Stomach smooth muscle (tissue), 2 donors: ENCODE measurements at regions not wholly inside any gene's neighbourhood (a gene's known extent, or its start where the extent isn't known, plus 50 kb on each side); places are given as distances from the start of the nearest gene placed in this dataset.
"Not testable (repeated sequence)": the region's sequence is repeated elsewhere in the genome, so short reads cannot be mapped to it uniquely, and the experiment has no call there.

Experiments used
- H3K27ac ChIP-seq: one replicate; pipeline ENCODE4 v1.7.0; 2013; ENCODE audit warnings: mild to moderate bottlenecking, low read length, inconsistent platforms
- H3K27me3 ChIP-seq, 2 donors: one replicate each; pipeline ENCODE4 v1.7.0; 2013; ENCODE audit warnings: low read length in 2 of 2; ENCODE audit not compliant: insufficient read depth in 2 of 2, control insufficient read depth in 1 of 2
- H3K36me3 ChIP-seq, 2 donors: one replicate each; pipeline ENCODE4 v1.7.0; 2013; ENCODE audit warnings: low read length in 2 of 2; ENCODE audit not compliant: control insufficient read depth in 2 of 2, insufficient read depth in 2 of 2
- H3K4me1 ChIP-seq: one replicate; pipeline ENCODE4 v1.7.0; 2013; ENCODE audit warnings: low read length; ENCODE audit not compliant: control insufficient read depth, insufficient read depth
- H3K4me3 ChIP-seq, 2 donors: one replicate each; pipeline ENCODE4 v1.7.0; 2013; ENCODE audit warnings: low read length in 2 of 2
- H3K9ac ChIP-seq, 2 donors: one replicate each; pipeline ENCODE4 v1.7.0; 2013; ENCODE audit warnings: low read length in 2 of 2, mild to moderate bottlenecking in 1 of 2
- H3K9me3 ChIP-seq, 2 donors: one replicate each; pipeline ENCODE4 v1.7.0; 2013; ENCODE audit warnings: low read length in 2 of 2; ENCODE audit not compliant: control insufficient read depth in 2 of 2
- donor health status: healthy.
- donor health status: Pancreatic carcinoma.

DNA sequence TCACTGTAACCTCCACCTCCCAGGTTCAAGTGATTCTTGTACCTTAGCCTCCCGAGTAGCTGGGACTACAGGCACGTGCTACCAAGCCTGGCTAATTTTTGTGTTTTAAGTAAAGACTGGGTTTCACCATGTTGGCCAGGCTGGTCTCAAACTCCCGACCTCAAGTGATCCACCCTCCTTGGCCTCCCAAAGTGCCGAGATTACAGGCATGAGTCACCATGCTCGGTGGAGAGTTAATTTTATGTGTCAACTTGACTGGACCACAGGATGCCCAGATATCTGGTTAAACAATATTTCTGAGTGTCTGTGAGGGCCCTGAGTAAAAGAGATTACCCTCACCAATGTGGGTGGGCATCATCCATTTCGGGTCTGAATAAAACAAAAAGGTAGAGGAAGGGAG lies 80.4 kb upstream of the FREM1 start:
- not testable (repeated sequence) for H3K9me3 ChIP-seq, H3K27ac ChIP-seq, H3K27me3 ChIP-seq, H3K9ac ChIP-seq, H3K36me3 ChIP-seq, H3K4me1 ChIP-seq, H3K4me3 ChIP-seq

DNA sequence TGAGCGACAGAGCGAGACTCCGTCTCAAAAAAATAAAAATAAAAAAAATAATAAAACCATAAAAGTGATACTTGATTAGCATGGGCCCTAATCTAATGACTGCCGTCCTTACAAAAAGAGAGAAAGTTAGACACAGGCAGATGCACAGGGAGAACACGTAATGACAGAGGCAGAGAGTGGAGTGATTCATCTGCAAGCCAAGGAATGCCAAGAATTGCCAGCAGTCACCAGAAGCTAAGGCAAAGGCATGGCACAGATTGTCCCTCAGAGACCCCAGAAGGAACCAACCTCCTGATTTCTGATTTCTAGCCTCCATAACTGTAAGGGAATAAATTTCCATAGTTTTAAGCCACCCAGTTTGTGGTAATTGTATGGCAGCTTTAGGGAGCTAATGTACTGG lies 79.6 kb upstream of the FREM1 start:
- Histone ChIP-seq H3K4me3 (no peak overlapping the region), H3K27ac (no peak overlapping the region), H3K4me1 (peaks cover 3% of the 10 kb centered on the region), H3K27me3 (no peaks in the 10 kb centered on the region), H3K36me3 (no peaks in the 10 kb centered on the region), H3K9ac (no peak overlapping the region), H3K9me3 (no peaks in the 10 kb centered on the region)

DNA sequence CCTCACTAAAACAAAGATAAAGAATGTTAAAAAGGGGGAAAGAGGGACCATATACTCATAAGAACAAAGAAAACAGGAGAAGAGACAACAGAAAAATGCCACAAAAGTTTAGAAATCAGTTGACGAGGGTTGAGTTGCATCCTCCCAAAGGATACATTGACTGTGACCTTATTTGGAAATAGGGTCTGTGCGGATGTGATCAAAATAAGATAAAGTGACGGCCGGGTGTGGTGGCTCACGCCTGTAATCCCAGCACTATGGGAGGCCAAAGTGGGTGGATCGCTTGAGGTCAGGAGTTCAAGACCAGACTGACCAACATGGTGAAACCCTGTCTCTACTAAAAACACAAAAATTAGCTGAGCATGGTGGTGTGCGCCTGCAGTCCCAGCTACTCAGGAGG lies 79.1 kb upstream of the FREM1 start:
- H3K36me3 ChIP-seq, H3K27me3 ChIP-seq, H3K4me1 ChIP-seq, H3K27ac ChIP-seq, H3K4me3 ChIP-seq, H3K9me3 ChIP-seq, H3K9ac ChIP-seq: not testable (repeated sequence)

DNA sequence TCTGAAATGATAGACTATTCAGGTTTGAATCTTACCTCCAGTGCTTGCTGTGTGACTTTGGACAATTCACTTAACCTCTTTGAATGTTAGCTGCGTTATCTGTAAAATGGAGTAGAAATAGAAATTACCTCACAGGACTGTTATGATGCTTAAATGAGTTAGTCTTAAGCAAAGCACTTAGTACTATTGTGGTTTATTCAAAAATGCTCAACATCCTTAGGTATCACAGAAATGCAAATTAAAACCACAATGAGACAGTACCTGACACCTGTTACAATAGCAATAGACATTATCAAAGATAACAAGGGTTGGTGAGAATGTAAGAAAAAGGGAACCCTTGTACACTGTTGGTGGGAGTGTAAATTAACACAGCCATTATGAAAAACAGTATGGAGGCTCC lies 77.6 kb upstream of the FREM1 start:
- Histone ChIP-seq H3K4me3 (no peak overlapping the region), H3K36me3 (no peaks in the 10 kb centered on the region)

DNA sequence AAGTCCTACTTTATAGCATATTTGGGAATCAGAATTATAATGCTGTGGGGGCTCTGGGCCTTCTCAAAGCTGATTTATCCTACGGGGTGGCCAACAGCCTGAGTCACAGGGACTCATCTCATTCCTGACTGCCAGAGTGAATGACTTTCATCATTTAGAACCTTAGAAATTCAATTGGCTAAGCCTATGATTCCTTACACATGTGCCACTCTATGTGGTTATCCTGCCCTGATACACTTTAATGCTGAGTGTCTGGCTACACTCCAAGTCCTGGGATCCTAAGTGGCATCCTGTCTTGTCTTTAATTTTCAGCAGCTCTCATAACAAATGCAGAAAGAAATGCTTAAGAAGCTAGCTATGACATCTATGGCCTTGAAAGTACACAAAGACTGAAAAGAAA lies 75.2 kb upstream of the FREM1 start:
- Histone ChIP-seq H3K9me3 (no peaks in the 10 kb centered on the region), H3K27ac (no peak overlapping the region)

More for the DNA sequence above, 77.6 kb upstream of the FREM1 start:
- Histone ChIP-seq H3K27me3 (no peaks in the 10 kb centered on the region), H3K9me3 (no peaks in the 10 kb centered on the region), H3K9ac (no peak overlapping the region), H3K4me1 (no peaks in the 10 kb centered on the region), H3K27ac (no peak overlapping the region)

DNA sequence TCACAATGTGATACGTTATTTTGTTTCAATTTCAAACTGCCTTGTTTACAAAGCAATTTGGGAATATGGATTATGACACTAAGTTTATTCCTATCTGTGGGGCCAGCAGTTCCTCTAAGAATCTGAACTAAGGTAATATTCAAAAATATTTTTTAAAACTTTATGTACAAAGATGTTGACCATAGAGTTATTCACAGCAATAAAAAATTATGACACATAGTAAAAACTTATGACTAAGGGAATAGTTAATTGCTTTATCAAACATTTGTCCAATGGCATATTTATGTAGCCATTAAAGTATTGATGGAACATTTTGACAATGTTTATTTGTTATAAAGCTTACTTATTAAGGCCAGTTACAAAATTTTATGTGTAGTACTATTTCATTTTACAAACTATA lies 73.4 kb upstream of the FREM1 start:
- Histone ChIP-seq H3K9ac (no peak overlapping the region), H3K36me3 (no peaks in the 10 kb centered on the region), H3K27ac (no peak overlapping the region)

More for the DNA sequence above, 75.2 kb upstream of the FREM1 start:
- Histone ChIP-seq H3K4me1 (no peaks in the 10 kb centered on the region), H3K36me3 (no peaks in the 10 kb centered on the region), H3K4me3 (no peak overlapping the region), H3K9ac (no peak overlapping the region), H3K27me3 (no peaks in the 10 kb centered on the region)

DNA sequence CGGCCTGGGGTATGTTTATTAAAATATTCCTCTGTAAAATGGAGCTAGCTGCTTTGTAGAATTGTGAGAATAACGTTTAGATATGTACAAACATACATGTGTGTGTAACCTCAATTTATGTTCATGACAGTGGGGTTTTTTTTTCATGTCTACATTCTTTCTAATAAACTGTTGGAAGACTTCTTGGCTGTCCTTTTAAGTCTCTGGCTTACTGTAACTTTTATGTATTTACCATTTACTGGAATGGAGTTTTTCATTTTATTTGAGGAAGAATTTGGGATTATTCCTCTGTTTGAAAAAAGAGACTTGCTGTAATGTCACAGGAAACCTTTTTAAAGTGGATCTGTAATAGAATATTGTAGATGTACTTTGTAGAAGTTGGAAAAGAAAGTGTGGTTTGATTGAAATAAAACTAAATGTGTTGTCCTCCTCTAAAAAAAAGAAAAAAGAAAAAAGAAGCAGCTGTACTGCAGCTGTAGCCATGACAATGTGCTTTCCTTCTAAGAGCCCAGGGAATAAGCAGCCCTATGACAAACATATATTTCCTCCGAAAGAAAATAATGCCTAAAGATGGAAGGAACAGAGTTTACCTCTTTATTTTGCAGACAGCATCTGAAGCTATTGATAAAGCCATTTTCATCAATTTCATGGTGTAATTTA lies 71.2 kb upstream of the FREM1 start:
- no peaks in the 10 kb centered on the region for H3K27me3 ChIP-seq
- no peak overlapping the region for H3K4me3 ChIP-seq
- no peak overlapping the region for H3K9ac ChIP-seq
- H3K27ac ChIP-seq, result no peak overlapping the region
- no peaks in the 10 kb centered on the region for H3K9me3 ChIP-seq
- no peaks in the 10 kb centered on the region for H3K4me1 ChIP-seq
- H3K36me3 ChIP-seq, result no peaks in the 10 kb centered on the region

More for the DNA sequence above, 73.4 kb upstream of the FREM1 start:
- Histone ChIP-seq H3K27me3 (no peaks in the 10 kb centered on the region), H3K4me3 (no peak overlapping the region), H3K4me1 (no peaks in the 10 kb centered on the region), H3K9me3 (no peaks in the 10 kb centered on the region)

DNA sequence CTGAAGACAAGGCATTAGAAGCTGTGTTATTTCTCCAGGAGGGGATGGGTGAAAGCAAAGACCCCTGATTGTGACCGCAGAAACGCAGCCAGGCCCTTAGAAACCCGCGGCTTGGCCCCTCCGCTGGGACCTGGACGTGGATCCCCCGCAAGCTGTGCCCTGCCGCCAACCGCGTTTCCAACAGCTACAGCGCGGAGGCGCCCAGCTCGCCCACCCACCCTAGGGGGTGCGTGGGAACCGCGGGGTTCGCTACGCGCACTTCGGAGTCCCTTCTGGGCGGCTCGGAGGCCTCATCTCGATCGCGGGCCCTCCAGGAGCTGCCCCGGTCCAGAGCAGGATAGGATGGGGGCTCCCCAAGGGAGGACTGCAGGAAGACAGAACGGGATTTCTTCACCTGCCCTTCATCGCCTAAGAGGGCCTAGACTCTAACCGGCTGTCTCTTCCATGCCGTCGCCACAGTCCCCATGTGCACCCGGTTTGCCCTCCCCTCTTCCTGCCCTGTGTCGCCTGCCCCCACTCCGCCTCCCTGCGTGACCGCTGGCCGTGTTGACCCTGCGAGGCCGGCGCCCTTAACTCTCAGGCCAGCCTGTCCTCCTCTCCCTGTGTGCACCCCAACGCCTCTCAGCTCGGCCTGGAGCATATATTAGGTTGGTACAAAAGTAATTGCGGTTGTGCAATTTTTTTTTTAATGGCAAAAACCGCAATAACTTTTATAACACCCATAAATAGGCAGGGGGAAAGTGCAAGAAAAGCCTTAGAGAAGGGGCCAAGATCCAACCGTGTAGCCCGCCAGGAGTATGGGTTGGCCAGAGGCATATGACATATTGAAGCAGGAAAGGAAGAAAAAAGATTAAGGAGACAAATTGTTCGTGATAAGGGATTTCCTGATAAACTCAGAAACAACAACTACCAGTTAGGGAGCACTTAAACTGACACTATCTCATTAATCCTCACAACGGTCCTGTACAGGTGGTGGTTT lies 68.1 kb upstream of the FREM1 start:
- Histone ChIP-seq H3K27ac (no peak overlapping the region), H3K4me3 (no peak overlapping the region), H3K36me3 (no peaks in the 10 kb centered on the region), H3K27me3 (no peaks in the 10 kb centered on the region), H3K9me3 (no peaks in the 10 kb centered on the region), H3K4me1 (no peaks in the 10 kb centered on the region), H3K9ac (no peak overlapping the region)

DNA sequence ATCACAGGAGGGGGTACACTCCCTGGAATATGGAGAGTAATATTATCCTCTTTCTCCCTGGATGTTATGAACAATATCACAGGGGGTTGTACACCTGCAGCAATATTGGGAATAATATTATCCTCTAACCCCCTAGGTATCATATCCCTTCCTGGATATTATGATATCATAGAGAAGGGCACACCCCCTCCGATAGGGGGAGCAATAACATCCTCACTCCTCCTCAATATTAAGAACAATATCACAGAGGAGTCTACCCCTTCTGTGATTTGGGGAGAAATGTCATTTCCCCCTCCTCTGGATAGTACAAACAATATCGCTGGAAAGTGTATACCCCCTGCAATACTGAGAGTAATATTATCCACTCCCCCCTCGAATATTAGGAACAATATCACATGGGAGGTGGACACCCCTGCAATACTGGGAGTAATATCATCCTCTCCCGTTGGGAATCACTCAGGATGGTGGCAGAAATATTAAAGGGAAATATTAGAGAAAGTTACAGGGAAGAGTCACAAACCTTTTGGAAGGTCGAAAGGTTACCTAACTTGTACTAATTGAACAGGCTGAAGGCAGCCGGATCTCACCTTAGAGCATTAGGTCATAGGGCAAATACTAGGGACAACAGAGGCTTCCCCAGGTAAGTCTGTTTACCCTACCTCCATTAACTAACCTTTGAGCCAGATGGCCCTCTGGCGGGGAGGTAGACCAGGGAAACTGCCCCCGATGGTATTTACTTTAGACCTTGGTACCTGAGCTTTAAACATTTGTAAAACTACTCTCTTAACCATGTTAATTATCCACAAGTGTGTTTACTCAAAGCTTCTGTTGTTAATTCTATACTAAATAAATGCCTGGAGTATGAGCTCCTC lies 57.5 kb upstream of the FREM1 start:
- Histone ChIP-seq H3K9ac (no peak overlapping the region), H3K27ac (no peak overlapping the region), H3K4me3 (no peak overlapping the region), H3K36me3 (no peaks in the 10 kb centered on the region), H3K27me3 (no peaks in the 10 kb centered on the region), H3K4me1 (no peaks in the 10 kb centered on the region), H3K9me3 (peaks cover 0 to 3% of the 10 kb centered on the region in 2 donors)

DNA sequence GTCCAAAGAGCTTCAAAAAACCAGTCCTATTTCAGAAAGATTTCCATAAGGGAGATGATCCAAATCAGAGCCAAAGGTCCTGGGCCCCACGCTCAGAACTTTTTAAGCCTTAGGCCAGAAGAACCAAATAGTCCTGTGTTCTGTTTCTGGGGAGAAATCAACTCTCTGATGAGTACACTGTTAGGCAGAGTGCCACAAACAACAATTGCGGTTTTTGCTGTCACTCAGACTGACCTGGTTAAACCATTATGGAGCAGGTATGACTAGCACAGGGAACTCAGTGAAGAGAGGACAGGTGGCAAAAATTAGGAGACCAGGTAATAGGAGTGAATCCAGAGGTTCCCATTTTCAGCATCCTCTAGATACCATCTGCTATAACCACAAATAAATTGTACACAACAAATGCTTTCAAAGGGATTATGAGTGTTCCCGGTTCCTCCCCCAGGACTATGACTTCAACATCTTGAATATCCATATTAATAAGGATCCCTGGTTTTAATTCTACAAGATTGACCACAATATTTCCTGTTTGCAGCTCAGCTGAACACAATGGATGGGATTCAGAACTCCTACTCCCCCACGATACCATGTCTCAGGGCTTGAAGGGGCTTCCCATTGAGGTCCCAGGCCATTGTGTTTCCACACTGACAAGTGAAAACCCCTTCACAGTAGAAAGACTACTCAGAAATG lies 52.1 kb upstream of the FREM1 start:
- Histone ChIP-seq H3K9ac (no peak overlapping the region), H3K27ac (no peak overlapping the region), H3K4me1 (no peaks in the 10 kb centered on the region), H3K4me3 (no peak overlapping the region), H3K9me3 (peaks cover 0 to 3% of the 10 kb centered on the region in 2 donors), H3K36me3 (no peaks in the 10 kb centered on the region), H3K27me3 (no peaks in the 10 kb centered on the region)
